HepG2 (cell line): ENCODE measurements at regions not wholly inside any gene's neighbourhood (a gene's known extent, or its start where the extent isn't known, plus 50 kb on each side); places are given as distances from the start of the nearest gene placed in this dataset.

Source experiments
- ATAC-seq: fragments of 200-7000 bp; cut with Tn5 transposase; 3 replicates; pipeline ENCODE4 v1.9.1; 2020; ENCODE audit warnings: mild to moderate bottlenecking, moderate library complexity
- BruUV-seq: library from RNA; stranded (reverse); fragments of 400-500 nt; replicated peaks from 2 replicates; lab custom pipeline; 2021; lab: Mats Ljungman, UMichigan
- CTCF ChIA-PET: fragments of 300-600 bp; formaldehyde crosslinking; extraction: SDS; loops from one replicate; lab custom pipeline; 2021; ENCODE audit warnings: low total read pairs, inconsistent platforms, low intra/inter-chr PET ratio; lab: Yijun Ruan, JAX
- POLR2A ChIA-PET: fragments of 350-600 bp; sonication (Branson Sonifier 250); formaldehyde crosslinking; loops from one replicate; lab custom pipeline; 2020; ENCODE audit warnings: antibody characterized with exemption, inconsistent platforms; lab: Yijun Ruan, JAX
- DNase-seq: peaks from one replicate; pipeline ENCODE4 v3.0.0-alpha.2; 2015; ENCODE audit warnings: low spot score
- FAIRE-seq: peaks from 3 replicates; lab custom pipeline; 2011; peaks lifted over from hg19 to GRCh38; lab: Jason Lieb, UNC
- H2AFZ ChIP-seq: one replicate; pipeline ENCODE4 v1.6.1; 2011; ENCODE audit warnings: low read length, inconsistent platforms
- H3K27ac ChIP-seq: fragments of 300-600 bp; 3 replicates; pipeline ENCODE4 v1.8.0; 2011; ENCODE audit warnings: mixed run types, mild to moderate bottlenecking, mixed read lengths, low read length, inconsistent platforms; ENCODE audit not compliant: insufficient read depth; ENCODE audit errors: extremely low read length
- H3K27me3 ChIP-seq, 2 experiments: fragments of 200-600 bp in 1 of 2; 2 replicates in 1 of 2; 3 replicates in 1 of 2; pipeline versions ENCODE4 v1.6.0 to v1.8.0; 2011; ENCODE audit warnings: low read length in 2 of 2, mild to moderate bottlenecking in 2 of 2, moderate library complexity in 2 of 2, inconsistent platforms in 1 of 2; ENCODE audit not compliant: insufficient read depth in 2 of 2, control insufficient read depth in 1 of 2
- H3K36me3 ChIP-seq, 2 experiments: fragments of 200-600 bp in 1 of 2; replicated peaks in 1 of 2; 2 replicates in 1 of 2; 3 replicates in 1 of 2; pipeline versions ENCODE4 v1.5.1 to v1.8.0; 2011; ENCODE audit warnings: low read length in 2 of 2, inconsistent platforms in 1 of 2; ENCODE audit not compliant: insufficient read depth in 2 of 2, control insufficient read depth in 1 of 2
- H3K4me1 ChIP-seq: 2 replicates; pipeline ENCODE4 v1.5.1; 2012; ENCODE audit warnings: low read length, inconsistent platforms; ENCODE audit not compliant: insufficient read depth
- H3K4me2 ChIP-seq: 2 replicates; pipeline ENCODE4 v1.6.0; 2011; ENCODE audit warnings: low read depth, low read length, inconsistent platforms
- H3K4me3 ChIP-seq, 3 experiments: fragments of 200-600 bp in 1 of 3; sonication (generic), shearing (Covaris generic) in 1 of 3; replicated peaks in 1 of 3; 2 replicates each; pipeline ENCODE4 v1.5.1; 2011 to 2016; ENCODE audit warnings: low read length in 3 of 3, inconsistent platforms in 2 of 3, low read depth in 2 of 3, mild to moderate bottlenecking in 2 of 3, control low read depth in 1 of 3, mixed read lengths in 1 of 3; ENCODE audit not compliant: insufficient read depth in 1 of 3
- H3K79me2 ChIP-seq: one replicate; pipeline ENCODE4 v1.6.1; 2011; ENCODE audit warnings: low read length, inconsistent platforms; ENCODE audit not compliant: insufficient read depth
- H3K9ac ChIP-seq: 2 replicates; pipeline ENCODE4 v1.6.0; 2011; ENCODE audit warnings: mild to moderate bottlenecking, low read depth, low read length, inconsistent platforms; ENCODE audit not compliant: insufficient read depth
- H3K9me3 ChIP-seq: 2 replicates; pipeline ENCODE4 v1.5.1; 2012; ENCODE audit warnings: mild to moderate bottlenecking, low read length
- H4K20me1 ChIP-seq: 2 replicates; pipeline ENCODE4 v1.6.0; 2011; ENCODE audit warnings: inconsistent platforms, mild to moderate bottlenecking, low read length, moderate library complexity; ENCODE audit not compliant: insufficient read depth
- FOSL1 ChIP-seq: sonication (generic); formaldehyde crosslinking; IDR thresholded peaks from 2 replicates; pipeline ENCODE4 v1.9.0; 2021; ENCODE audit warnings: missing genetic modification reagents, borderline replicate concordance
- HOXA7 ChIP-seq: sonication (generic); formaldehyde crosslinking; IDR thresholded peaks from 2 replicates; pipeline ENCODE4 v1.8.1; 2022; ENCODE audit warnings: mild to moderate bottlenecking, missing genetic modification reagents, moderate library complexity
- HOXD1 ChIP-seq: sonication (generic); formaldehyde crosslinking; IDR thresholded peaks from 2 replicates; pipeline ENCODE4 v1.5.0; 2020; ENCODE audit warnings: missing genetic modification reagents
- KDM5B ChIP-seq: sonication (generic); formaldehyde crosslinking; IDR thresholded peaks from 2 replicates; pipeline ENCODE4 v1.4.0; 2020; ENCODE audit warnings: missing genetic modification reagents, mild to moderate bottlenecking, borderline replicate concordance
- NONO ChIP-seq, 2 experiments: fragments of 450-650 bp in 1 of 2; sonication (generic) in 1 of 2; formaldehyde crosslinking in 1 of 2; IDR thresholded peaks in 1 of 2; conservative IDR thresholded peaks in 1 of 2; 2 replicates each; pipeline versions ENCODE4 v1.6.1 to v1.8.0; 2017 to 2022; ENCODE audit warnings: mild to moderate bottlenecking in 1 of 2, missing genetic modification reagents in 1 of 2, moderate library complexity in 1 of 2
- REL ChIP-seq: sonication (generic); formaldehyde crosslinking; conservative IDR thresholded peaks from 2 replicates; pipeline ENCODE4 v1.8.0; 2022; ENCODE audit warnings: mild to moderate bottlenecking, missing genetic modification reagents, moderate library complexity
- SRSF1 ChIP-seq: fragments of 200-400 bp; formaldehyde crosslinking; optimal IDR thresholded peaks from 2 replicates; pipeline ENCODE3; 2017; ENCODE audit warnings: mild to moderate bottlenecking, low read depth, low read length, moderate library complexity
- TSC22D2 ChIP-seq: sonication (generic); formaldehyde crosslinking; IDR thresholded peaks from 2 replicates; pipeline ENCODE4 v1.5.1; 2020; ENCODE audit warnings: missing genetic modification reagents, mild to moderate bottlenecking, borderline replicate concordance
- YEATS2 ChIP-seq: sonication (generic); formaldehyde crosslinking; IDR thresholded peaks from 2 replicates; pipeline ENCODE4 v1.4.0; 2020; ENCODE audit warnings: missing genetic modification reagents, borderline replicate concordance
- ZMAT3 ChIP-seq: sonication (generic); formaldehyde crosslinking; conservative IDR thresholded peaks from 2 replicates; pipeline ENCODE4 v1.7.0; 2021; ENCODE audit warnings: missing genetic modification reagents
- ZNF556 ChIP-seq: sonication (generic); formaldehyde crosslinking; IDR thresholded peaks from 2 replicates; pipeline ENCODE4 v1.4.0; 2020; ENCODE audit warnings: mild to moderate bottlenecking, missing genetic modification reagents, borderline replicate concordance
- ZNF557 ChIP-seq: sonication (generic); formaldehyde crosslinking; IDR thresholded peaks from 2 replicates; pipeline ENCODE4 v1.4.0; 2020; ENCODE audit warnings: missing genetic modification reagents
- WGBS: methylation state at CpG from one replicate; pipeline ENCODE4 v1.1.6; 2017; ENCODE audit warnings: low lambda C conversion rate; 5-methylcytosine and 5-hydroxymethylcytosine counted together
- in situ Hi-C: cut with HindIII; loops from 2 replicates; pipeline ENCODE4 v1.10.0; 2017; ENCODE audit warnings: low pct_unique_long_range_greater_than_20kb; ENCODE audit not compliant: extremely low pct_ligation_motif_present
- intact Hi-C: fragments of 100-400 bp; cut with micrococcal nuclease; formaldehyde crosslinking; loops from one replicate; pipeline ENCODE4 v1.10.0; 2022; ENCODE audit not compliant: unreplicated experiment
- TF ChIP-seq, protein P1 (sequence below): sonication (generic); formaldehyde crosslinking; IDR thresholded peaks from 2 replicates; pipeline ENCODE4 v1.4.0; 2020; ENCODE audit warnings: missing genetic modification reagents, borderline replicate concordance
- TF ChIP-seq, protein P2 (sequence below): sonication (generic); formaldehyde crosslinking; IDR thresholded peaks from 2 replicates; pipeline ENCODE4 v1.5.1; 2020; ENCODE audit warnings: mild to moderate bottlenecking, missing genetic modification reagents
- TF ChIP-seq, protein P3 (sequence below): sonication (generic); formaldehyde crosslinking; IDR thresholded peaks from 2 replicates; pipeline ENCODE4 v1.4.0; 2020; ENCODE audit warnings: missing genetic modification reagents, low read depth, mild to moderate bottlenecking, borderline replicate concordance

DNA sequence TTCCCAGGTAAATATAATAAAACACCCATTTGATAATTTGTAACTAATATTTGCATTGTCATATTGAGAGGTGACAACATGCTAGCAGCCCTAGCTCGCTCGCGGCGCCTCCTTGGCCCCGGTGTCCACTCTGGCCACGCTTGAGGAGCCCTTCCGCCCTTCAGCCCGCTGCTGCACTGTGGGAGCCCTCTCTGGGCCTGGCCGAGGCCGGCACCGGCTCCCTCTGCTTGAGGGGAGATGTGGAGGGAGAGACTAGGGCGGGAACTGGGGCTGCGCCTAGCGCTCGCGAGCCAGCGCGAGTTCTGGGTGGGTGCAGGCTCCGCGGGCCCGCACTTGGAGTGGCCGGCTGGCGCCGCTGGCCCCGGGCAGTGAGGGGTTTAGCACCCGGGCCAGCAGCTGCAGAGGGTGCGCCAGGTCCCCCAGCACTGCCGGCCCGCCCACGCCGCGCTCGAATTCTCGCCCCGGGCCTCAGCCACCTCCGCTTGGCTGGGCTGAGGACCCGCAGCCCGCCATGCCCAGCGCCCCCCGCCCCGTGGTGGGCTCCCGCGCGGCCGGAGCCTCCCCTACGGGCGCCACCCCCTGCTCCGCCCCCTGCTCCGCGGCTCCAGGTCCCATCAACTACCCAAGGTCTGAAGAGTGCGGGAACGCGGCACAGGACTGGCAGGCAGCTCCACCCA, 594.4 kb downstream of the SLITRK6 start:
- CTCF ChIA-PET, result no interaction called here
- H2AFZ ChIP-seq, result no peak overlapping the region
- no peak overlapping the region for H3K4me3 ChIP-seq
- no peaks in the 10 kb centered on the region for H3K79me2 ChIP-seq
- TF ChIP-seq ZMAT3 (CRISPR knock-in tag) (no peak), TSC22D2 (CRISPR knock-in tag) (no peak), NONO (IDR thresholded peaks at IDR 0.05) (no peak), NONO (CRISPR knock-in tag; conservative IDR thresholded peaks at IDR 0.05) (no peak), KDM5B (CRISPR knock-in tag) (no peak), REL (CRISPR knock-in tag) (no peak), ZNF557 (CRISPR knock-in tag) (no peak), HOXD1 (CRISPR knock-in tag) (no peak), ZNF556 (CRISPR knock-in tag) (no peak), FOSL1 (CRISPR knock-in tag) (no peak), YEATS2 (CRISPR knock-in tag) (no peak), HOXA7 (no peak), SRSF1 (no peak)
- TF ChIP-seq, protein P1, sequence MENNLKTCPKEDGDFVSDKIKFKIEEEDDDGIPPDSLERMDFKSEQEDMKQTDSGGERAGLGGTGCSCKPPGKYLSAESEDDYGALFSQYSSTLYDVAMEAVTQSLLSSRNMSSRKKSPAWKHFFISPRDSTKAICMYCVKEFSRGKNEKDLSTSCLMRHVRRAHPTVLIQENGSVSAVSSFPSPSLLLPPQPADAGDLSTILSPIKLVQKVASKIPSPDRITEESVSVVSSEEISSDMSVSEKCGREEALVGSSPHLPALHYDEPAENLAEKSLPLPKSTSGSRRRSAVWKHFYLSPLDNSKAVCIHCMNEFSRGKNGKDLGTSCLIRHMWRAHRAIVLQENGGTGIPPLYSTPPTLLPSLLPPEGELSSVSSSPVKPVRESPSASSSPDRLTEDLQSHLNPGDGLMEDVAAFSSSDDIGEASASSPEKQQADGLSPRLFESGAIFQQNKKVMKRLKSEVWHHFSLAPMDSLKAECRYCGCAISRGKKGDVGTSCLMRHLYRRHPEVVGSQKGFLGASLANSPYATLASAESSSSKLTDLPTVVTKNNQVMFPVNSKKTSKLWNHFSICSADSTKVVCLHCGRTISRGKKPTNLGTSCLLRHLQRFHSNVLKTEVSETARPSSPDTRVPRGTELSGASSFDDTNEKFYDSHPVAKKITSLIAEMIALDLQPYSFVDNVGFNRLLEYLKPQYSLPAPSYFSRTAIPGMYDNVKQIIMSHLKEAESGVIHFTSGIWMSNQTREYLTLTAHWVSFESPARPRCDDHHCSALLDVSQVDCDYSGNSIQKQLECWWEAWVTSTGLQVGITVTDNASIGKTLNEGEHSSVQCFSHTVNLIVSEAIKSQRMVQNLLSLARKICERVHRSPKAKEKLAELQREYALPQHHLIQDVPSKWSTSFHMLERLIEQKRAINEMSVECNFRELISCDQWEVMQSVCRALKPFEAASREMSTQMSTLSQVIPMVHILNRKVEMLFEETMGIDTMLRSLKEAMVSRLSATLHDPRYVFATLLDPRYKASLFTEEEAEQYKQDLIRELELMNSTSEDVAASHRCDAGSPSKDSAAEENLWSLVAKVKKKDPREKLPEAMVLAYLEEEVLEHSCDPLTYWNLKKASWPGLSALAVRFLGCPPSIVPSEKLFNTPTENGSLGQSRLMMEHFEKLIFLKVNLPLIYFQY (CRISPR knock-in tag), result no peak
- TF ChIP-seq, protein P2, sequence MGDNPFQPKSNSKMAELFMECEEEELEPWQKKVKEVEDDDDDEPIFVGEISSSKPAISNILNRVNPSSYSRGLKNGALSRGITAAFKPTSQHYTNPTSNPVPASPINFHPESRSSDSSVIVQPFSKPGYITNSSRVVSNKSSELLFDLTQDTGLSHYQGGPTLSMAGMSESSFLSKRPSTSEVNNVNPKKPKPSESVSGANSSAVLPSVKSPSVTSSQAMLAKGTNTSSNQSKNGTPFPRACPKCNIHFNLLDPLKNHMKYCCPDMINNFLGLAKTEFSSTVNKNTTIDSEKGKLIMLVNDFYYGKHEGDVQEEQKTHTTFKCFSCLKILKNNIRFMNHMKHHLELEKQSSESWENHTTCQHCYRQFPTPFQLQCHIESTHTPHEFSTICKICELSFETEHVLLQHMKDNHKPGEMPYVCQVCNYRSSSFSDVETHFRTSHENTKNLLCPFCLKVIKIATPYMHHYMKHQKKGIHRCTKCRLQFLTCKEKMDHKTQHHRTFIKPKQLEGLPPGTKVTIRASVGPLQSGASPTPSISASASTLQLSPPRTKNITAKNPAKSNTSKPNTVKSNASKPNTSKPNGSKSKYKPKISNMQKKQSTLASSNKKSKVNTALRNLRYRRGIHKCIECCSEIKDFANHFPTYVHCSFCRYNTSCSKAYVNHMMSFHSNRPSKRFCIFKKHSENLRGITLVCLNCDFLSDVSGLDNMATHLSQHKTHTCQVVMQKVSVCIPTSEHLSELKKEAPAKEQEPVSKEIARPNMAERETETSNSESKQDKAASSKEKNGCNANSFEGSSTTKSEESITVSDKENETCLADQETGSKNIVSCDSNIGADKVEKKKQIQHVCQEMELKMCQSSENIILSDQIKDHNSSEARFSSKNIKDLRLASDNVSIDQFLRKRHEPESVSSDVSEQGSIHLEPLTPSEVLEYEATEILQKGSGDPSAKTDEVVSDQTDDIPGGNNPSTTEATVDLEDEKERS (CRISPR knock-in tag), result no peak
- TF ChIP-seq, protein P3, sequence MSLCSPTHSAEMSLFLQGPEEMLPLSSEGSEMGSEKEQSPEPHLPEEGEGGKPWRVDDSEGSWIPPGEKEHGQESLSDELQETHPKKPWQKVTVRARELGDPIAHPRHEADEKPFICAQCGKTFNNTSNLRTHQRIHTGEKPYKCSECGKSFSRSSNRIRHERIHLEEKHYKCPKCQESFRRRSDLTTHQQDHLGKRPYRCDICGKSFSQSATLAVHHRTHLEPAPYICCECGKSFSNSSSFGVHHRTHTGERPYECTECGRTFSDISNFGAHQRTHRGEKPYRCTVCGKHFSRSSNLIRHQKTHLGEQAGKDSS, result no peak
- no peak overlapping the region for H3K9ac ChIP-seq
- no peak overlapping the region for H3K27ac ChIP-seq
- no peaks in the 10 kb centered on the region for H4K20me1 ChIP-seq
- intact Hi-C loops (no loop called here), in situ Hi-C loops (no loop called here)
- FAIRE-seq (no peak), ATAC-seq (no peak), DNase-seq (no peak)
- H3K9me3 ChIP-seq, result peaks cover 36% of the 10 kb centered on the region
- WGBS, result 83% methylated on average over 19 of the region's 53 CpGs
- no peaks in the 10 kb centered on the region for H3K36me3 ChIP-seq
- no peaks in the 10 kb centered on the region for H3K27me3 ChIP-seq
- BruUV-seq, result no TSS peak
- no peak overlapping the region for H3K4me2 ChIP-seq
- no peaks in the 10 kb centered on the region for H3K4me1 ChIP-seq
- POLR2A ChIA-PET, result no interaction called here
